Activated CD8-positive, alpha-beta memory T cell treated with anti-CD3 and anti-CD28 coated beads, Interleukin-2, amount 50 U/mL, for 1 hour (primary cell): ENCODE measurements at regions not wholly inside any gene's neighbourhood (a gene's known extent, or its start where the extent isn't known, plus 50 kb on each side); places are given as distances from the start of the nearest gene placed in this dataset.
"Not testable (repeated sequence)": the region's sequence is repeated elsewhere in the genome, so short reads cannot be mapped to it uniquely, and the experiment has no call there.

Experiments
- DNase-seq: peaks from one replicate; pipeline ENCODE4 v3.0.0-alpha.2; 2020; ENCODE audit errors: extremely low read depth

GRCh38 chr9:96156171-96156974 is 145.6 kb downstream of the HSD17B3 start:
- DNase-seq: no peak

- DNase-seq: no peak
These were observed 147.9 kb downstream of the HSD17B3 start for GRCh38 chr9:96154081-96154480.

- no peak for DNase-seq
These were observed 149.4 kb downstream of the HSD17B3 start for GRCh38 chr9:96152550-96152949.

GRCh38 chr9:96150324-96151227 is 151.4 kb downstream of the HSD17B3 start:
- DNase-seq: peak; percentile 12

GRCh38 chr9:96149533-96150280 is 152.3 kb downstream of the HSD17B3 start:
- DNase-seq: no peak

- no peak for DNase-seq
These were observed 153.1 kb downstream of the HSD17B3 start for GRCh38 chr9:96148634-96149532.

GRCh38 chr9:96147029-96147428 is 154.9 kb downstream of the HSD17B3 start:
- DNase-seq: not testable (repeated sequence)

- DNase-seq: no peak
These were observed 160.3 kb downstream of the HSD17B3 start for GRCh38 chr9:96141666-96142065.

- no peak for DNase-seq
These were observed 160.9 kb downstream of the HSD17B3 start for GRCh38 chr9:96141128-96141474.

- no peak for DNase-seq
These were observed 161.5 kb downstream of the HSD17B3 start for GRCh38 chr9:96140296-96141127.

- DNase-seq: no peak
These were observed 162.2 kb downstream of the HSD17B3 start for GRCh38 chr9:96139592-96140295.

- DNase-seq: no peak
These were observed 163.4 kb downstream of the HSD17B3 start for GRCh38 chr9:96138616-96139015.

- no peak for DNase-seq
These were observed 164.1 kb downstream of the HSD17B3 start for GRCh38 chr9:96137671-96138429.

- DNase-seq: no peak
These were observed 164.8 kb downstream of the HSD17B3 start for GRCh38 chr9:96136992-96137670.

GRCh38 chr9:96135753-96136290 is 166.2 kb downstream of the HSD17B3 start:
- DNase-seq: no peak

GRCh38 chr9:96135076-96135752 is 166.8 kb downstream of the HSD17B3 start:
- DNase-seq: no peak

GRCh38 chr9:96133321-96134021 is 168.5 kb downstream of the HSD17B3 start:
- no peak for DNase-seq
